GM21576 (cell line): ENCODE measurements at regions not wholly inside any gene's neighbourhood (a gene's known extent, or its start where the extent isn't known, plus 50 kb on each side); places are given as distances from the start of the nearest gene placed in this dataset.
"Not testable (repeated sequence)": the region's sequence is repeated elsewhere in the genome, so short reads cannot be mapped to it uniquely, and the experiment has no call there.

ENCODE experiments used
- ATAC-seq: cut with Tn5 transposase; IDR thresholded peaks from one replicate; pipeline ENCODE4 v1.9.1; 2021; ENCODE audit warnings: mild to moderate bottlenecking, moderate library complexity; ENCODE audit not compliant: unreplicated experiment

- no peak for ATAC-seq
These were observed 483.8 kb downstream of the DMAC1 start for GRCh38 chr9:7315746-7316145.

GRCh38 chr9:7315116-7315515, 484.5 kb downstream of the DMAC1 start:
- ATAC-seq = no peak

- ATAC-seq = no peak
These were observed 486.2 kb downstream of the DMAC1 start for GRCh38 chr9:7313389-7313788.

- ATAC-seq = not testable (repeated sequence)
These were observed 490.5 kb downstream of the DMAC1 start for GRCh38 chr9:7309051-7309450.

GRCh38 chr9:7305677-7306076, 493.9 kb downstream of the DMAC1 start:
- no peak for ATAC-seq

GRCh38 chr9:7304627-7304995, 495.0 kb downstream of the DMAC1 start:
- no peak for ATAC-seq

- no peak for ATAC-seq
These were observed 495.5 kb downstream of the DMAC1 start for GRCh38 chr9:7303907-7304626.

GRCh38 chr9:7300484-7300883, 499.1 kb downstream of the DMAC1 start:
- no peak for ATAC-seq

- ATAC-seq = peak; percentile 99
These were observed 501.5 kb downstream of the DMAC1 start for GRCh38 chr9:7298123-7298522.

GRCh38 chr9:7297521-7297920, 502.1 kb downstream of the DMAC1 start:
- ATAC-seq = no peak

- ATAC-seq = no peak
These were observed 506.5 kb downstream of the DMAC1 start for GRCh38 chr9:7293091-7293490.

- ATAC-seq = peak; percentile 45
These were observed 509.8 kb downstream of the DMAC1 start for GRCh38 chr9:7289773-7290172.

- no peak for ATAC-seq
These were observed 511.6 kb downstream of the DMAC1 start for GRCh38 chr9:7287986-7288385.

GRCh38 chr9:7287065-7287464, 512.5 kb downstream of the DMAC1 start:
- no peak for ATAC-seq

GRCh38 chr9:7286101-7286500, 513.5 kb downstream of the DMAC1 start:
- no peak for ATAC-seq

GRCh38 chr9:7285199-7285598, 514.4 kb downstream of the DMAC1 start:
- no peak for ATAC-seq

GRCh38 chr9:7284517-7284916, 515.1 kb downstream of the DMAC1 start:
- ATAC-seq = no peak

- ATAC-seq = no peak
These were observed 515.5 kb downstream of the DMAC1 start for GRCh38 chr9:7284117-7284516.

- no peak for ATAC-seq
These were observed 515.8 kb downstream of the KDM4C start for GRCh38 chr9:7273575-7273974.

- ATAC-seq = no peak
These were observed 509.3 kb downstream of the KDM4C start for GRCh38 chr9:7266911-7267595.

- no peak for ATAC-seq
These were observed 507.4 kb downstream of the KDM4C start for GRCh38 chr9:7265181-7265580.

- ATAC-seq = no peak
These were observed 501.9 kb downstream of the KDM4C start for GRCh38 chr9:7259544-7260241.
